ENCODE measurements at regions not wholly inside any gene's neighbourhood (a gene's known extent, or its start where the extent isn't known, plus 50 kb on each side); places are given as distances from the start of the nearest gene placed in this dataset.
"Not testable (repeated sequence)": the region's sequence is repeated elsewhere in the genome, so short reads cannot be mapped to it uniquely, and the experiment has no call there.

DNA sequence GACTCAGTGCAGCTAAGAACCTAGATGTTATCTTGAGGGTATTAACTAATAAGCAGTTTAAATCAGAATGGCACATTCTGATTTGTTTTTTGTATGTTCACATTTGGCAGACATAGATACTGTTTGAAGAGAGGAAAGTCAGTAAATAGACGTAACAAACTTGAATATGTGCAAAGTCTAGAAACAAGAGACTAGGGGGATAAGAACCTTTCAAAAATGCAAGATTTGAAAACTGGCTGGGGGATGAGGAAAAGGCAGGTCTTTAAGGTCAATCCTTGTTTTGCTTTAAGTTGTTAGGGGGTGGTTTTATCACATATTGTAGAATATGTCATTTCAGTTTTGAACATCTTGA is 136.5 kb downstream of the ZNF92 start:
- DNase-seq (ENCODE audit: low read depth) = not testable (repeated sequence)

DNA sequence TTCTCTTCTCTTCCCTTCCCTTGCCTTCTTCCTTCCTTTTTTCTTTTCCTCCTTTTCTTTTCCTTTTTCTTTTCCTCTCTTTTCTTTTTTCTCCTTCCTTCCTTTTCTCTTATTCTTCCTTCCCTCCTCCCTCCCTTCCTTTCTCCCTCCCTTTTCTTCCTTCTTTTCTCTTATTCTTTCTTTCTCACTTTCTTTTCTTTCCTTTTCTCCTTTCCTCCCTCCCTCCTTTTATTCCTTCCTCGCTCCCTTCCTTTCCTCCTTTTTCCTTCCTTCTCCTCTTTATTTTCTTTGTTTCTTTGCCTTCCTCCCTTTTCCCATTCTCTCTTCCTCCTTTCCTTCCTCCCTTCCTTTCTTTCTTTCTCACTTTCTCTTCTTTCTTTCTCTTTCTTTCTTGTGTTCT is 146.1 kb downstream of the ZNF92 start:
- DNase-seq (ENCODE audit: low read depth) = not testable (repeated sequence)

GRCh38 chr7:65545465-65546161 is 172.0 kb downstream of the ZNF92 start:
- DNase-seq (ENCODE audit: low read depth) = not testable (repeated sequence)

DNA sequence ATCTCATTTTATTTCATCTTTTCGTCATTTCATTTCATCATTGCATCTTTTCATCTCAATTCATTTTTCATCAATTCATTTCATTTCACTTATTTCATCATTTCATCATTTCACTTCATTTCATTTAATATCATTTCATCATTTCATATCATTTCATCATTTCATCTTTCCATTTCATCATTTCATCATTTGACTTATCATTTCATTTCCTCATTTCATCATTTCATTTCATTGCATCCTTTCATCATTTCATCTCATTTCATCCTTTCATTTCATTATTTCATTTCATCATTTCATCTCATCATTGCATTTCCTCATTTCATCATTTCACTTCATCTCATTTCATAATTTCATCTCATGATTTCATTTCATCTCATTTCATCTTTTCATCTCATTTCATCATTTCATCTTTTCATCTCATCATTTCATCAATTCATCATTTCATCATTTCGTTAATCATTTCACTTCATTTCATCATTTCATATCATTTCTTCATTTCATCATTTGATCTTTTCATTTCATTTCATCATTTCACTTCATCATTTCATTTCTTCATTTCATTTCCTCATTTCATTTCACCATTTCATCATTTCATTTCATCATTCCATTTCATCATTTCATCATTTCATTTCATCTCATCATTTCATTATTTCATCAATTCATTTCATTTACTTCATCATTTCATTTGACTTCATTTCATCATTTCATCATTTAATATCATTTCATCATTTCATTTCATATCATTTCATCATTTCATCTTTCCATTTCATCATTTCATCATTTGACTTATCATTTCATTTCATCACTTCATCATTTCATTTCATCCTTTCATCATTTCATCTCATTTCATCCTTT is 176.2 kb downstream of the ZNF92 start:
- not testable (repeated sequence) for DNase-seq (ENCODE audit: low read depth)

DNA sequence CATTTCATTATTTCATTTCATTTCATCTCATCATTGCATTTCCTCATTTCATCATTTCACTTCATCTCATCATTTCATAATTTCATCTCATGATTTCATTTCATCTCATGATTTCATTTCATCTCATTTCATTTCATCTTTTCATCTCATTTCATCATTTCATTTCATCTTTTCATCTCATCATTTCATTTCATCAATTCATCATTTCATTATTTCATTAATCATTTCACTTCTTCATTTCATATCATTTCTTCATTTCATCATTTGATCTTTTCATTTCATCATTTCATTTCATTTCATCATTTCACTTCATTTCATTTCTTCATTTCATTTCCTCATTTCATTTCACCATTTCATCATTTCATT is 176.8 kb downstream of the ZNF92 start:
- not testable (repeated sequence) for DNase-seq (ENCODE audit: low read depth)

- not testable (repeated sequence) for DNase-seq (ENCODE audit: low read depth)
Observed at GRCh38 chr7:65551042-65551441, 177.4 kb downstream of the ZNF92 start.

DNA sequence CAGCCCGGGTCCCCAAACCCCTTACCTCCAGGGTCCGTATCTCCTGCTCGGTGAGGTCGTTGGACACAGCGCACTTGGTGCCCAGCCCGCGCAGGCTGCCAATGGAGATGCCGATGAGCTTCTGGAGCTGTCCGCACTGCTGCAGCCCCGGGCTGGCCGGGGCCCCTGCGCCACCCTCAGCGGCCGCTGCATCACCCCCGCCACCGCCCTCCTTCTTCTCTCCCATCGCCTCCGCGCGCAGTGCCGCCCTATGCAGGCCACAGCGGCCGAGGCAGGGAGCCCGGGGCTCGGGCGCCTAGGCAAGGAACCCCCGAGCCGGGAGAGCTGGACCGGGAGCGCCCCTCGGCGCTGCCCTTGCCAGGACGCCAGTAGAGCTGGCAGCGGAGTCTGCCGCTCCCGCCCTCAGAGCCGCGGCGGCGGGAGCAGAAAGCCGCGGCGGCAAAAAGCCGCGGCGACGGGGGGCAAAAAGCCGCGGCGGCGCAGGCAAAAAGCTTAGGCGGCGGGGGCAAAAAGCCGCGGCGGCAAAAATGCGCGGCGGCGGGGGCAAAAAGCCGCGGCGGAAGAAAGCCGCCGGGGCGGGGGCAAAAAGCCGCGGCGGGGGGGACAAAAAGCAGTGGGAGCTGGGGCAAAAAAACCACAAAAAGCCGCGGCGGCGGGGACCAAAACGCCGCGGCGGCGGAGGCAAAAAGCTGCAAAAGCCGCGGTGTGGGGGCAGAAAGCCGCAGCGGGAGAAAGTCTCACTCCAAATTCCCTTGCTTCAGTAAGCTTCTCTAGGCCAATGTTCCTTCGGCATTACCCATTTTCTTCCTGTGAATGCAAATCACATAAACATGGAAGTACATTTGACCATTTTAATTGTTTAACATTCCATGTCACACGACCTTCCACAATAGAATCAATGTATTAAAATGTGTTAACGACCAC is 181.2 kb downstream of the ZNF92 start:
- DNase-seq (ENCODE audit: low read depth) = not testable (repeated sequence)

DNA sequence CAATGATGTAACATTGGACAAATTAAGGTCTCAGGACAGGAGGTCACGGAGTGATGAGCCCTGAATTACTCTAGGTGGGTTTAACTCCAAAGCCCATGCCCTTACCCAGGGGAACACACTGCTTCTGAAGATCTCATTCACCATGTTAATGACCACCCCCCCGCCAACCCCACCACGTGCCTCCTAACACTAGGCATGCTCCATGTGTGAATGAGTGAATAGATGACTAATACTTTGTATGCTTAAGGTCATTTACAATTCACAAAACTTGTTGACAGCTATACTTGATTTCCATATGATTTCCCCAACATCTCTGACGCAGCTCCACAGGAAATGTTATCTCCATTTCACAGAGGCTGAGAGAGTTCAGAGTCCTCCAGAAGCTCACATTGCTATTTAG is 184.9 kb downstream of the ZNF92 start:
- DNase-seq (ENCODE audit: low read depth) = not testable (repeated sequence)

GRCh38 chr7:65561786-65562372 is 188.2 kb downstream of the ZNF92 start:
- not testable (repeated sequence) for DNase-seq (ENCODE audit: low read depth)

GRCh38 chr7:65562522-65562921 is 188.9 kb downstream of the ZNF92 start:
- DNase-seq (ENCODE audit: low read depth) = not testable (repeated sequence)

GRCh38 chr7:65563333-65563732 is 189.7 kb downstream of the ZNF92 start:
- DNase-seq (ENCODE audit: low read depth) = not testable (repeated sequence)

DNA sequence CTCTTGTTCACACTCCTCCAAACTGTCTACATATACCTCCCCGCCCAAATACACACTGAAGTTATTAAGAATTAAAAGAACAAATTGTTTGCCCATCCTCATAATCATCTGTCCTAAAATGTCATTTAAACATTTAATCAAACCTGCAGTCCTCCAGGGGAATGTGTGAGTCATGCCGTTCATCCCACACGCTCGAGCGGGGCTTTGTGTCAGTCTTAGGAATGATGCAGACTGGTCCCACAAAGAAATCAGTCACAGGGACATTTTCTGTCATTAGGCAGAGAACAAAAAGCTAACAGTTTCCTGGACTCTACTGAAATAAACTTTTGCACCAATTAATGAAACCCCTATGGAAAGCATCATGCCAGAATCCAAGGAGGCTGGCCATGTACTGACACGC is 194.6 kb downstream of the ZNF92 start:
- not testable (repeated sequence) for DNase-seq (ENCODE audit: low read depth)

DNA sequence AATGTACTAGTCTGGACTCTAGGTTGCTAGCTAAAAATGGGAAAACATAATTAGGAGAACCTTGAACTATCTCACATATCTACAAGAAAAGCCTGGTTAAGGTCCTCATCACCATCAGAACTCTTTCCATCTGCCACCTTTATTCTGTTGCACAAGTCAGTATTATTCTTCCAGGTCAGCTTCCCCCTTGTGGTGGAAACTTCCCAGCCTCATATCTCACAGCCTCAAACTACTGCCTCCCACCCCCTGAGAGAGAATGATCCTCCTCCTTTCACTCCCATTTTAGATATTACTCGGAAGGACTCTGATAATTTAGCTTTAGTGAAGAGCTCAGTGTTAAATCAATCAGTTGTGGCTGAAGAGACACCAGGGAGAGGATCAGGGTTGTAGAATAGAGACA is 197.3 kb downstream of the ZNF92 start:
- not testable (repeated sequence) for DNase-seq (ENCODE audit: low read depth)

GRCh38 chr7:65572581-65572980 is 198.9 kb downstream of the ZNF92 start:
- DNase-seq (ENCODE audit: low read depth) = not testable (repeated sequence)

DNA sequence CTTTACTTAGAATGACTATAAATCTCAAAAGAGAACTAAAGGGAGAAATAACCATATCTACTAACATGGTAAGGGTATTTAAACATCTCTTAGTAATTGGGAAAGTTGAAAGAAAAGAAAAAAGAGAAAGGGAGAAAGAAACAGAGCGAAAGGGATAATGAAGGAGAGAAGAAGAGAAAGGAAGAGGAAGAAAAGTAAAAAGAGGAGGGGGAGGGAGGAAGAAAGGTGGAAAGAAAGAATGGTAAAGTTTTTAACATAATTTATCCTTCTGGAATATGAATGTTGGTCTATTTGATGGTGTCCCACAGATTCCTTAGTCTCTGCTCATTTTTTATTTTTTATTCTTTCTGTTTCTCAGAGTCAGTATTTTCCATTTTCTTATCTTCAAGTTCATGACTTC is 202.7 kb downstream of the ZNF92 start:
- DNase-seq (ENCODE audit: low read depth) = not testable (repeated sequence)

DNA sequence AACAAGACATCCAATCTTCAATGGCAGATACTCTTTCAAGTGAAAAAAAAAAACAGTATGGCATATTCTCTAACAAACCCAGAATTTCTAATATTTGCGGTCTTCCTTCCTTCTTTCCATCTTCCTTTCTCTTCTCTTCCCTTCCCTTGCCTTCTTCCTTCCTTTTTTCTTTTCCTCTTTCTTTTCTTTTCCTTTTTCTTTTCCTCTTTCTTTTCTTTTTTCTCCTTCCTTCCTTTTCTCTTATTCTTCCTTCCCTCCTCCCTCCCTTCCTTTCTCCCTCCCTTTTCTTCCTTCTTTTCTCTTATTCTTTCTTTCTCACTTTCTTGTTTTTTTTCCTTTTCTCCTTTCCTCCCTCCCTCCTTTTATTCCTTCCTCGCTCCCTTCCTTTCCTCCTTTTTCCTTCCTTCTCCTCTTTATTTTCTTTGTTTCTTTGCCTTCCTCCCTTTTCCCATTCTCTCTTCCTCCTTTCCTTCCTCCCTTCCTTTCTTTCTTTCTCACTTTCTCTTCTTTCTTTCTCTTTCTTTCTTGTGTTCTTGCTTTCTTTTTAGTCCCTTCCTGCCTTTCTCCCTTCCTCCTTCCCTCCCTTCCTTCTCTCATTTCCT is 209.0 kb downstream of the ZNF92 start:
- DNase-seq (ENCODE audit: low read depth) = not testable (repeated sequence)

GRCh38 chr7:65602495-65602894 is 228.8 kb downstream of the ZNF92 start:
- DNase-seq (ENCODE audit: low read depth) = not testable (repeated sequence)

DNA sequence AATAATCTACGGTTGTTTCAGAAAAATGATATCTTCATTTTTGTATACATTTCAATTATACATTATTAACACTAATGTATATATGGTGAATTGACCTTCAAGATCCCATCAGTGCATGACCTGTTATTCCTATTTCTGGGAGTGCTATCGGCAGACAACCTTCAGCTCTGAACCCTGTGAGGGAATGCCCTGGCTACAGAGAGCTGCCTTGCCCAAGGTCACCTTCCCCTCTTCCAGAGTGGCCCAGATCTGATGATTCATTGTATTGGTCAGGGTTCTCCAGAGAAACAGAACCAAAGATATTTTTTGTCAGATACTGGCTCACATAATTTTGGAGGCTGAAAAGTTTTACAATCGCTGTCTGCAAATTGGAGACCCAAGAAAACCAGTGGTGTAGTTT is 235.5 kb downstream of the ZNF92 start:
- DNase-seq (ENCODE audit: low read depth) = no peak

DNA sequence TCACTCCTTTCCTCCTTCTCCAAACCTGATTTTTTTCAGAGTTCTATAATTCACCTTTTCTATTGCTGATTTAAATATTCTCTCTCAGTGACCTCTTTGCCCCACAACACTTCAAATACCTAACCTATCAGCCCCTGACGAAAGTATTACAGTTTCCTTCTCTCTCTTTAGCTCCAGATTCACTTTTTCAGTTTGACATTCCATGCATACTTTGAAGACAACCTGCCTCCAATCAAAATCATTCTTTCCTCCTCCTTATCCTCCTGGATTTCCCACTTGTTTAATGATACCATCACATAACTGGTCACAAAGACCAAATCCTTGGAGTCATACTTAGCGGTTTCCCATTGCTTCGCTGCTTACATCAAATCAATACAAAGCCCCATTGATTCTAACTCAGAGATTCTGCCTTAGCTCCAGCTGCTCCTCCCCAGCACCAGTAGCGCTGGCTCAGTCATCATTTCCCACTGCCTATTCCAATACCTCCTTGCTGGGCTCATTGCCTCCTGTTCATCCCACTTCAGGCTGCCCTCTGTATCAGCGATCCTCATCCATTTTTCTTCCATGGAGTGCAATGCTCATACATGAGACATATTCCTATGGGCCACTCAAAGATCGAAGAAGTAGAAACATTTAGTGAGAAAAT is 240.1 kb downstream of the ZNF92 start:
- not testable (repeated sequence) for DNase-seq (ENCODE audit: low read depth)

DNA sequence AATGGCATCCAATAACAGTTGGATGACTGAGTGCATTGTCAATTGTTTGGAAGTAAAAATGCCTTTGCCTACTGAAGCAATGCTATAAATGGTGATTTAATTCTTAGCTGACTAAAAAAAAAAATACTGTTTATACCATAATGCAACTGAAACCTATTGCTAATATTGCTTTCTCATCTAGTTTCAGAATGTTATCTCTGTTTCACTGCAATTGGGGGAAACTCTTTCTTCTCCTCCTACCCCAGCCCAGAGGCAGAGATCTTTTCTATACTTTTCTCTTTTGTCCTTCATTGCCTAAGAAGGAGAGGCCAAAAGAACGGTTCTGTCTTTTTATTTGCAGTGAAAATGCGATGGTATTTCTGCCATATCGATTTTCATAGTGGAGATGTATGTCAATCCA is 242.5 kb downstream of the ZNF92 start:
- DNase-seq (ENCODE audit: low read depth) = not testable (repeated sequence)

- not testable (repeated sequence) for DNase-seq (ENCODE audit: low read depth)
Observed at GRCh38 chr7:65620216-65620615, 246.6 kb downstream of the ZNF92 start.
